HG02642 (cell line): ENCODE measurements at regions not wholly inside any gene's neighbourhood (a gene's known extent, or its start where the extent isn't known, plus 50 kb on each side); places are given as distances from the start of the nearest gene placed in this dataset.

Source experiments
- ATAC-seq: cut with Tn5 transposase; IDR thresholded peaks from one replicate; pipeline ENCODE4 v1.9.1; 2021; ENCODE audit warnings: mild to moderate bottlenecking; ENCODE audit not compliant: unreplicated experiment, poor library complexity

DNA sequence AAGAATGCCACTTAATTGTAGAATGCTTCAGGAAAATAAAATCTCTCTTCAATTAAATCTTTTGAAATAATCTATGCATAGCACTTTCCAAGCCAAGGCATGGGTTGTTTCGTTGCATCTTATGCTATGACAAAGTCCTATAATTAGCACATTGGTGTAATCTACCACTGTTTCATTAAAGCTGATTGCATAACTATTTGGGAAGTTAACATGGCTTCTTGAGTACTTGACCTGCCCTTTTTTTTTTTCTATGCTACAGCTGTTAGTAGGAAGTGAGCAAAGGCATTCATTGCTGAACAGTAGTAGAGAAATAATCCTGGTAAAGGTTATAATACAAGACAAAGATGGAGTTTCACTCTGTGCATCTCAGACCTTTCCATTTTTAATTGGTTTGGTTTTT, 557.2 kb upstream of the CELF2 start:
- ATAC-seq, result no peak

DNA sequence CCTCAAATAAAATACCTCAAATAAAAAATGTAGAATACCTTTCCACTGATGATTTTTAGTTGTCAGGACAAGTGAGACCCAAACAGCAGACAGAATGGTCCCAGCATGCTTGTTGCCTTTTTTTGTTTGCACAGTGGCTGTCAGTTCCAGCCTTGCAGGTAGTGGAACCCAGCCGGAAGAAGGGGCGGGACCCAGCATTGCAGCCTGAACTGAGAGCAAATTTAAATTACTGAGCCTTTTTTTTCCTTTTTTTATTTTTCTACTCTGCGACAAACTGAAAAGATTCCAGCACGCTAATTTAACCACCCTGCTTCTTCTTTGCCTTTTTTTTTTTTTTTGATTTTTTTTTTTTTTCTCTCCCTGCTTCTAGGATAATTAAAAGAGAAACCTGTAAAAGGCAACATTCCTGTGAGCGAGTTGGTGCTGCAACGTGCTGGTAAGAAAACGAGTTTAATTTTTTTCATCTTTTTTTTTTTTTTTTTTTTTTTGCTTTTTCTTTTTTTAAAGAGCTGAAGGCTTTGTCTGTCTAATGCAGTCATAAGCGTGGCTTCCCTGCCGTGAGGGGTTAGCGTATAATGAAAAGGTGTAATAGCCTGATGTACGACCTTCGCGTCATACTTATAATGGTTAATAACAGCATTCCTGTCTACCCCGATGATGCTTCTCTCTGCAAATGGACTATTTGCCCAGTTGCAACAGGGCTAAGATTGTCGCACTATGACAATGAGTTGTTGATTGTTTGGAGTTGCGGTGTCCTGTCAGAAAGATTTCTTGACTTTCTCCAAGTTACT, 555.3 kb upstream of the CELF2 start:
- ATAC-seq, result no peak

DNA sequence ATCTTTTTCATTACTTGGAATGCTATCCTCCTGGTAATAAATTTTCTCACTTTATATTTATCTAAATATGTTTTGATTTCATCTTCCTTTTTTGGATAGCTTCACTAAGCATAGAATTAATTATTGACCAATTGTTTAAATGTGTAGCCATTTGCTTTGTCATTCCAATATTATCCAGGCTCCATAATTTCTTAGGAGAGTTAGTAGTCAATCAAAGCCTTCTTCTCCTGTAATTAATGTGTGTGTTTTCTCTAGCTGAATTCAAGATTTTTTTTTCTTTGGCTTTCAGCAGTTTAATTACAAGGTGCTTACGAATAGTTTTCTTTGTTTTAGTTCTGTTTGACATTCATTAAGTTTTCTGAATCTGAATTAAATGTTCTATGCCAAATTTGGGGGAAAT, 545.9 kb upstream of the CELF2 start:
- ATAC-seq, result no peak

DNA sequence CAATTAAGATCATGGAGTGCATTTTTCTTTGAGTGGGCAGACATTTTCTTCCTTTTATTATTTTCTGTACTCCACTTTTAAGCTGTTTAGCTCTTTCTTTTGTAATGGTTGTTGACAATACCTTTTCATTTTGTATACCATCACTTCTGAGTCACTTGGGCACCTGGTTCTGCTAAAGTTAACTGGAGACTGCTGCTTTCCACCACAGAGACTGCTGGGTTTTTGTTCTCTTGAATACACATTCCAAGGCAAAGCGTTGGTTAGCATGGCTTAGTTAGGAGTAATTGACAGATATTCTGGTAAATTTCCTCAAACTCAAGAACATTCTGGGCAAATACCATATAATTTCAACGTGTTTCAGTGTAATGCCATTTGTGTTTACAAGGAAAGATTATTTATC, 541.9 kb upstream of the CELF2 start:
- no peak for ATAC-seq

DNA sequence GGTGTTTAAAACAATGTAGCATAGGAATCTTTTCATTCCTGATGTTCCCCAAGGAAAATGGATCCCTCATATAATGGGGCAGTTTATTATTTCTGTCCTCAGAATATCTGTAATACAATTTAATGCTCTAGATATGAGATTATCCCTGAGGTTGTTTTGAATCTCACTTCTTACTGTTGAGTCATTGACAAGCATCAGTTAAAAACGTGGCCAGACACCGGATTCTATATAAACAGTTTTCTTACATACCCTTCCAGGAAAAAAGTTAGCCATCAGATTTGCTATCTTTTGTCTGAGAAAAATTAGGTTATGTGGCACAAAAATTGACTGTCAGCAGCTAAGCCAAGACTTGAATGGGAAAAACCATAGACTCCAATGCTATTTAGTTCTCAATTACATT, 539.8 kb upstream of the CELF2 start:
- no peak for ATAC-seq

DNA sequence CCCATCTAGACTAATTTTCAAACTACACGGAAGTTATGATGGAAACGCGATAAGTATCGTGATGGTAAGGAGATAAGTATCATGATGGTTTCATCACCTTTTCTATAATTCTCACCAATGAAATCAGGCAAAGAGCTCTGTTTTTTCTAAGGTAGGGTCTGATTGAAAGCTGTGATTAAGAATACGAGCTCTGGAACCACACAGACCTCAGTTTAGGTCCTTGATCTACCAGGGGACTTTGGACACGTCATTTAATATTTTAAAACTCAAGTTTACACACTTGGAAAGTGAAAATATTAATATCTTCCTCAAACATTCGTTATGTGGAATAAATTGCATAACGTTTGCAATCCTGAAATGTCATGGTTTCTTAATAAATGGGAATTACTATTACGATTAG, 538.2 kb upstream of the CELF2 start:
- no peak for ATAC-seq

DNA sequence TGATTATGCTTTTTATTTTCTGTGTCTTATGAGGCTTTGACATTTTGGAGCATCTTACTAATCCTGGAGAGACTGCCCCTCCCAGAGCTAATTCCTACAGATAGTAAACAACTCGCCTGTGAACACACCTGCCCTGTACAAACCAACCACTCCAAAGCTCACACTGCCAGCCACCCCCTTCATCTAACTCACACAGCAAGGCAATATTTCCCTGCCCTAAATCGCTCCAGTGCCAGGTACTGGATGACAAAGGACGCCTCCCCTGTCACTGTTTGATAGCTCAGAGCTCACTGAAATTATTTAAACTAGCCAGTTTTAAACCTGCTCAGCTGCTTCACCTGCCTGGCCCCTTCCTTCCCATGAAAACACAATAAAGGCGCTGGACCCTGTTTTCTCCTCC, 535.1 kb upstream of the CELF2 start:
- ATAC-seq, result no peak

DNA sequence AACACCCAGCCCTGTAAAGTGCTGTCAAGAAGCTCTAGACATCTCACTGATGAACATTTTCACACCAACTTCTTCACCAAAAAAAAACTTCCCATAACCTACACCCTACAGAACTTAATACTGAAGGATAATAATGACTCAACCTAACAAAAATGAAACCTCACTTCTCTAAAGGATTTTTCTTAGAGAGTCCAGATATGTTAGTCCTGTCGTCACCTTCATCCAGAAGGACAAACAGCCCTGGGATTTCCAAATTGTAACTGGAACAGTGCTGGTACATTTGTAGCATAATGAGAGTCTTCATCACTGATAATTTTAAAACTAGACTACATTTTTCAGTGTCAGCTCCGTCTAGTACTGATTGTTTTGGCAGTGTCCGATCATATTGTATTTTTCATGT, 528.6 kb upstream of the CELF2 start:
- ATAC-seq, result no peak

DNA sequence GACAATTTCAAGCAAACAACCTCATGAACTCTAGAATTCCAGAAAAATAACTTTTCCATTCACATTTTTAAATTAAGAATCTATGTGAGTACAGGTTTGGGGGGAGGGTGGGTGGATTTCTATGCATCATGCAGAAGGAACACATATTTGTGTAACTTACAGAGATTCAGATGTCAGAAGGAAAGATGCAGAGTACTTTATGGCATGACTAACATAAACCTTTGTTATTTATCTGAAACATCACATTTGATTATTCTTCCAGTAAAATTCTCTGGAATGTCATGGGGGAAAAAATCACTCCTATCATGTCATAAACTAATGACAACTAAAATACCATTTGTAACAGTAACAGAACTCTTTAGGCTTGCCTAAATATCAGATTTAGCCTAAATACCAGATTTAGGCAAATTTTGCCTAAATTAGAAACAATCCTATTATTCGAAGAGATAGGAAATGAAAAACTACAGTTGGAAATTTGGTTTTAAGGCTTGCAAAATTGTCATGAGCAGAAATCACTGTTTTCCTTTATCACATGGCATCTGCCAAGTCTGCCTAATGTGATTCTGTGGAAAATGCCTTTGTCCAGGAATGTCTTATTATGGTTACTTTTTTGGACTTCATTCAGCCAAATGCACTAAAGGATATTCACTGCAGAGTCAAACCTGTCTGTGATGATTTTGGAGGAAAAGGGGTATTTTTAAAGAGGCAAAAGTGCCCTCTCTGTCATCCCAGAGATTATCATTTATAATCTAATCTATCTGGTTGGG, 527.7 kb upstream of the CELF2 start:
- no peak for ATAC-seq

DNA sequence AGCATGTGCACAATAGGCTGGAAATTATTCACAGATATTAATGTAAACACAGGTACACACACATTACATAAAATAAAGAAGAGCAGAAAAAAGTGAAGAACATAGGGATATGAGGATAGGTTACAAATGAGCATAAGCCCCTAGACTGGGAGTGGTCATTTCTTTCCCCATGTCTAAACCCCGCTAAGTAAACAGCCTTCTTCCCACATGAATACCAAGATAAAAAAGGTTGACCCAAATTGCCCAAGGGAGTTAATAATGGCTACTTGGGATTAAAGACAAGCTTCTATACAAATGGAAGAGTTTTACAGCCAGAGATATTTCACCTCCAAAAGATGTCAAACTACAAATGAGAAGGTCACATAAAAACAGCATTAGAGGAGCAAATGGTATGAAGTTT, 527.1 kb upstream of the CELF2 start:
- no peak for ATAC-seq

DNA sequence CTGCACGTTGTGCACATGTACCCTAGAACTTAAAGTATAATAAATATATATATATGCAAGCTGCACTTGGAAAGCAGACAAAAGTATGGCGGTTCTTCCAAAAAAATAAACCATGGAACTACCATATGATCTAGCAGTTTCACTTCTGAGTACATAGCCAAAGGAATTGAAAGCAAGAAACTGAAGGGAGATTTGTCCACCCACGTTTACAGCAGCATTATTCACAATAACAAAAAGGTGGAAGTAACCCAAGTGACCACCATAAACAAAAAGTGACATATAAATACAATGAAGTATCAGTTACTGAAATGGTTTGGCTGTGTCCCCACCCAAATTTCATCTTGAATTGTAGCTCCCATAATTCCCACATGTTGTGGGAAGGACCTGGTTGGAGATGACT, 525.3 kb upstream of the CELF2 start:
- no peak for ATAC-seq

DNA sequence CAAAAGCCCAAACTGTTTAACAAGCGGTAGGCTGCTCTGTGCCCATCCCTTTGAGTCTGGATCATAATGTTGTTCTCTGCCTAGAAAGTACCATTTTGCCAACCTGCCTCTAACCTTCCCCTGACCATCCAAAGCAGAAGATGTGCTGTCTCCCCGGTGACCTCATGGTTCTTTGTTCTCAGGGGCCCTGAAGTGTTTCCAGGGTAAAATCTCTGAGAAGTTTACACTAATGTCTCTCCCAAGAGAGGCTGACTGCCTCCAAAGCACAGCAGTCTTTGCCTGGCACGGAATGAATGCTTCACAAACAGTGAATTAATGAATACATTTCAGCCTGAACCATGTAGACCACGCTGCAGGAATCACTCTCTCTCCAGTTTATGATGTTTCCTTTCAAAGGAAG, 523.8 kb upstream of the CELF2 start:
- no peak for ATAC-seq

DNA sequence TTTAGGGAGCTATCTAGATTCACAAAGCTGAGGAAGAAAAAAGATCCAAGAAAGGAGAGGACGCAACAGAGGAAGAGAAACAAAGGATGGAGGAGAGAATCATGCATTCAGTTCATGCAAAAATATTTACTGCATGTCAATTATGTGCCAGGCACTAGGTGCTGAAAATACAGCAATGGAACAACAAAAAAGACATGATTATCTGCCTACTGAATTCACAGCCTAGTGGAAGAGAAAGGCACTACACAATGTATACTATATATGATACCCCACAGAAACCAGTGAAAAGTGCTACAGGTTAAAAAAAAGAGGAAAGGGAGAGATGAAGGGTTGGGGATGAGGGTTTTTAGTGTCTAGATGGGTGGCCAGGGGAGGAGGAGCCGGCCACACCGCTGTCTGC, 520.4 kb upstream of the CELF2 start:
- no peak for ATAC-seq

DNA sequence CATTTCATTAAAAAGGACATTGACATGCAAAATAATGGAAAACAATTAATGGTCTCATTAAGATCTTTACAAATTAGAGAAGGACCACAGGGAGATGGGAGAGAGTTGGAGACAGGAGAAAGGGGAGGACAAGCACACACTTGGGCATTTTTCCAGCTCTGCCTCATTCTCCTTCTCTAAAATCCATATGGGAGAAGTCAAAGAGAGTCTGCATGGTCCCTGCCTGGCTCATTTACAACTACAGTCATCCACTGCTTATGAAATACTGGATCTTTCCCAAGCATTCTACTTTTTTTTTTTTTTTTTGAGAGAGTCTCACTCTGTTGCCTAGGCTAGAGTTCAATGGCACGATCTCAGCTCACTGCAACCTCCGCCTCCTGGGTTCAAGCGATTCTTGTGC, 518.9 kb upstream of the CELF2 start:
- ATAC-seq, result no peak

DNA sequence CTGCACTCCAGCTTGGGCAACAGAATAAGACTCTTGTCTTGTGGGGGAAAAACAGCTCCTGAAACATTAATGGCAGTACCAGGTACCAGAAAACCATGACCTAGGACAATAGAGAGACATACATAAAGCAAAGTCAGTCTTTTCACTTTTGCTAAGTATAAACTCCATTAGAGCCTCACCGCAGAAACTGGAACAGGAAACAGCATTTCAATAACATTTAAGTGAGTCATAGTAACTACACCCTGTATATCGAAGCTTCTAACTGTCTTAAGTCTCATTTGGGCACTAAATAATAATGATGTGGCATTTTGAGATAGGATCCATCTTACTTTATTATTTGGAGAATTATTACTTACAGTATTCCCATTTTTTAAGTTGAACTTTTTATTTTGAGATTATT, 517.8 kb upstream of the CELF2 start:
- no peak for ATAC-seq

DNA sequence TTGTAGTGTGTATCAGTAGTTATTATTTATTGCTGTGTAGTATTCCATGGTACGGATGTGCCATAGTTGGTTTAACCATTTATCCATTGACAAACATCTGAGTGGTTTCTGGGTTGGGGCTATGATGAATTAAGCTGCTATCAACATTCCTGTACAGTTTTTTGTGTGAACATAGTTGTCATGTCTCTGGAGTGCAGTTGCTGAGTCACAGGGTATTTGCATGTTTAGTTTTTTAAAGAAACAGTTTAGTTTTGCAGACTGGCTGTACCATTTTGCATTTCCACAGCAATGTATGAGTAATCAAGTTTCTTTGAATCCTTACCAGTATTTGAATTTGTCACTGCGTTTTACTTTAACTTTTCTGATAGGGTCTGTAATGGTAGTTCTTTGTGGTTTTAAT, 516.7 kb upstream of the CELF2 start:
- ATAC-seq, result no peak

DNA sequence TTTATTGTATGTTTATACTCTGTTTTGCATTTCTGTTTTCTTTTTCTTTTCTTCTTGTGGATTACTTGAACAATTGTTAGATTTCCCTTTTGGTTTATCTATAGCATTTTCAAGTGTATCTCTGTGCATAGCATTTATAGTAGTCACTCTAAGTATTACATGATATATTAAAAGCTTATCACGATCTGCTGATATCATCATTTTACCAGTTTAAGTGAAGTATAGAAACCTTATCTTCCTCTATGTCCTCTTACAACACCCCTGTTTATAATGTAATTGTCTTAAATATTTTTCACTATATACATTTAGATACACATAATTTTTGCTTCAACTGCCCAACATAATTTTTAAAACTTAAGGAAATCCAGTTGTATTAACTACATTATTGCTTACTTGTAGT, 513.9 kb upstream of the CELF2 start:
- no peak for ATAC-seq

DNA sequence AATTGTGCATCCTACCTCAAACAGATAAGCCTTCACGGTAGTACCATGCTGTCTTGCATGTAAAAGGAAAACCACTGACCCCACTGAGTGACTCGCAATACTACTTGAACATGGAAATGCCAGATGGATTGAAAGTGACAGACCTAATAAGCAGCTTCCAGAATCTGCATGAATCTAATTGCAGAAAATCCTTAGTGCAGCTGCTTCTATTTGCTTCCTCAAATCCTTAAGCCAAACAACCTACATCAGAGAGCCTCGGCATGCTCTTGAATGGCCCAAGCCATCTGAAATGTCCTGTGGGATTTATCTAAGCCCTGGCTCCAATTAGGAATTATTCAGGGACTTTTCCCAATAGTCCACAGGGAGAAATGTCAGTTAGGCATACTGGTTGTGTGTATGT, 509.5 kb upstream of the CELF2 start:
- ATAC-seq, result no peak

DNA sequence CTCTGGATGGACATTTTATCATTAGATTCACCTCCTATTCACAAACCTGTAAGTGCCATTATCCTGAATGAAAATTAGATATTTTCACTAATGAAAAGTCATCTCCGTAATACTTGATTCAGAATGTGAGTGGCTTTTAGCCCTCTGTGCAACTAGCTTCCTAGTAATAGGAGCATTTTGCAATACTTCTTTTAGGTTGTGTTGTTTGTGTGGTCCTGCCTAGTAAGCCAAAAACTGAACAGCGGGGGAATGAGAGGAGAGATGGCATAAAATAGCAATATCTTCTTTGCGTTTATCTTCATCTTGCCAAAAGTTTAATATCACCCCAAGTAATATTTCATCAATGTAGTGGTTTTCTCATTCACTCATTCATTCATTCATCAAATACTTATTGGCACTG, 507.5 kb upstream of the CELF2 start:
- no peak for ATAC-seq

DNA sequence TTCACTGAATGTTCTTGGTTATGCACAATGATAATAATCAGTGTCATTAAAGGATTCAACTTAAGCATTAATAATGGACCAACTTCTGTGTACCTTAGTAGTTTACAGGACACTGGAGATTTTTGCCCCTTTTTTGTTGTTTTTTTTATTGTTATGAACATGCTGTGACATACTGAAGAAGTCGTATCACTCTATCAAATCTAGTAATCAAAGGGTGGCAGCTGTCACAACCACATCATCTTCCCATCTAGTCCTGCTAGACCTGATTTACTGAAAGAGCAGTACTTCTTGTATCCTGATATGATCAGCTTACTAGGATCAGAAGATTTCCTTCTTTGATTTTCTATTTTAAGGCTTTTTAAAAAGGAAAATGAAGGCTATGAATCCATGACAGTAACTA, 504.6 kb upstream of the CELF2 start:
- ATAC-seq, result no peak

DNA sequence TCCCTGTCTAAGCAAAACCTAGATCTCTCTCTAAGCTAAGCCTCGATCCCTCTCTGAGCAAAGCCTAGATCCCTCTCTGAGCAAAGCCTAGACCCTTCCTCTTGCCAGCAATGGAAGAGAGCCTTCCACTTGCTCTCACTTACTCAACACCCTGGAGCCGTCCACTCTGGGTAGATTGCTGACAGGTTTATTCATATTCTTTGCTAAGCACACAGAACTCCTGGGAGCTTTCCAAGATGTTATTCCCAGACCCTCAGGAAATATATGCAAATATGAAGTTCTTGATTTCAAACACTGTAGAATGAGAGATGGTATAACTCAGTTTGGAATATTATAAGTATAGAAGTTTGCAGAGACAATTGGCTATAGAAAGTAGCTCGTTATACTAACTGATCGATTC, 503.8 kb upstream of the CELF2 start:
- ATAC-seq, result no peak

DNA sequence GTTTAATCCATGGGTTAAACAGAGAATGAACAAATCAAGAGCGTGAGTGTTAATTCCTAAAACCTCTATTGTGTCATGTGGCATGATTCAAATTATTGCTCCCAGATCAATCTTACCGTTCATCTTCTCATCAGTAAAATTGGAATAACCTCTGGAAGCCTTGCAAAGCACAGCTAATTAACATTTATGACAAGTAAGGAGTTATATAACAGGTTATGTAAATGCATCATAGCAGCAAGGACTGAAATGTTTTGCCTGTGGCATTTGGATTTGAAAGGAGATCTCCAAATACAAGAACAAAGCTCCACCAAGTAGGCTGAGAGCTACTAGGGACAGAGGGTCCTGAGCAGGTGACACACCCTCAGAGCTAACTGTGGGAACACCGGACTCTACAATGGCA, 502.9 kb upstream of the CELF2 start:
- ATAC-seq, result no peak
